ENCODE measurements at regions not wholly inside any gene's neighbourhood (a gene's known extent, or its start where the extent isn't known, plus 50 kb on each side); places are given as distances from the start of the nearest gene placed in this dataset.

DNA sequence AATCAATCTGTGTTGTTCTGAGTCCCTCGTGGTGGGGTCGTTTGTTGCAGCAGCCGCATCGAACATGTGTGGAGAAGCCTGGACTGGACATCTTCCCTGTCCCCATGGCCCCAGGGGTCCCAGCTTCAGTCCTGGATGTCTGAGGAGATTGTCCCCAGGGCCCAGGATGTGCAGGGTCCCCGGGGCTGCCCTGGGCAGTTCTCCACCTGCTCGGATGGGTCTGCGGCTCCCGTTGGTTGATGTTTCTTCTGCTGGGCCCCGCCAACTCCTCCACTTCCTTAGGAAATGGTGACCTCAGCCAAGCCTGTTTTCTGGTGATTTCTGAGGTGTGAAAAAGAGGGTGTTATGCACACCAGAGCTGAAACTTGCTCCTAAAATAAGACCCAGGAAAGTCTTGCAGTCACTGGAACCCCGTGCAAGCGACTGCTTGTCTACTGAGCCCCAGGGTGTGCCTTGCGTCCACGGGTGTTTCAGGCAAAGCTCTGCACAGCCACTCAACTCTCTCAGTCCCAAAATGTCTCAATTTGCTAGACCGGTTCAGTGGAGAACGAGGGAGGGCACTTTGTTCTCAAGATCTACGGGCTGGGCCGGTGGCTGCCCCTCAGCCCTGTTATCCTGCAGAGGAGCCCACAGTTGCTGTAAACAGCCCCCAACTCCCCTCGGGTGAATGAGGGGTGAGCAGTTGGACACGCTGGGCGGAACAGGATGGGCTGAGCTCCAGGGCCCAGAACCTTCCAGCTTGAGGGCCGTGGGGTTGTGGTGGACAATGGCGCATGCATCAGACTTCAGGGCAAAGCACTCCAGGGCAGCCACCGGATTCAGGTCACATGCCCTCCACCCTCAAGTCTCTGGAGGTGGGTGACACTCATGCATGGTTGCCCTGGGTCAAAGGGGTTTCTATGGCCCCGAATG, 66.7 kb upstream of the OLFM1 start:
- ChIA-PET POLR2A (no interaction called here), CTCF (no interaction called here)
- DNase-seq (ENCODE audit: low read depth): no peak
- Histone ChIP-seq H3K36me3 (ENCODE audit: control insufficient read depth, insufficient read depth, low read length) (no peaks in the 10 kb centered on the region), H3K4me3 (ENCODE audit: low read depth, low read length) (no peak overlapping the region), H3K27me3 (ENCODE audit: control insufficient read depth, insufficient read depth, low read length) (no peaks in the 10 kb centered on the region)
- TF ChIP-seq, protein P1, sequence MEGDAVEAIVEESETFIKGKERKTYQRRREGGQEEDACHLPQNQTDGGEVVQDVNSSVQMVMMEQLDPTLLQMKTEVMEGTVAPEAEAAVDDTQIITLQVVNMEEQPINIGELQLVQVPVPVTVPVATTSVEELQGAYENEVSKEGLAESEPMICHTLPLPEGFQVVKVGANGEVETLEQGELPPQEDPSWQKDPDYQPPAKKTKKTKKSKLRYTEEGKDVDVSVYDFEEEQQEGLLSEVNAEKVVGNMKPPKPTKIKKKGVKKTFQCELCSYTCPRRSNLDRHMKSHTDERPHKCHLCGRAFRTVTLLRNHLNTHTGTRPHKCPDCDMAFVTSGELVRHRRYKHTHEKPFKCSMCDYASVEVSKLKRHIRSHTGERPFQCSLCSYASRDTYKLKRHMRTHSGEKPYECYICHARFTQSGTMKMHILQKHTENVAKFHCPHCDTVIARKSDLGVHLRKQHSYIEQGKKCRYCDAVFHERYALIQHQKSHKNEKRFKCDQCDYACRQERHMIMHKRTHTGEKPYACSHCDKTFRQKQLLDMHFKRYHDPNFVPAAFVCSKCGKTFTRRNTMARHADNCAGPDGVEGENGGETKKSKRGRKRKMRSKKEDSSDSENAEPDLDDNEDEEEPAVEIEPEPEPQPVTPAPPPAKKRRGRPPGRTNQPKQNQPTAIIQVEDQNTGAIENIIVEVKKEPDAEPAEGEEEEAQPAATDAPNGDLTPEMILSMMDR (IDR thresholded peaks at IDR 0.05; ENCODE audit: insufficient read depth, low read depth, low read length): no peak

DNA sequence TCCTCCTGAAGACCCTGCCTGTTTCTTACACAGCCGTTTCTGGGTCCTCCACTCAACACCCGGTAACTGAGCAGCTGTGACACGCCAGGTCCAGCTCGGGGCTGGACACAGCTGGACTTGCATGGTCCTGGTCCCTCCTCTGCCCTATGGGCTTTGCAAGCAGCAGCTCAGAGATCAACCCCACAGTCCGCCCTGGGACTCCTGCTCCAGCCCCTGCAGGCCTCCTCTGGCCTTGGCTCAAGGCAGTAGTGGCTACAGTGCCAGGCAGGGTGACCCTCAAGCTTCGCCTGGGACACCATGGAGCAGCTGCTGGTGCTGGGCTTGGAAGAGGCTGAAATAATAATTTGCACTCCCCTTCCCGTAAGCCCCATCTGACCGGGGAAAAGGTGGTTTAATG, 66.1 kb upstream of the OLFM1 start:
- TF ChIP-seq, protein P1 (IDR thresholded peaks at IDR 0.05; ENCODE audit: insufficient read depth, low read depth, low read length): no peak
- Histone ChIP-seq H3K36me3 (ENCODE audit: control insufficient read depth, insufficient read depth, low read length) (no peaks in the 10 kb centered on the region), H3K27me3 (ENCODE audit: control insufficient read depth, insufficient read depth, low read length) (no peaks in the 10 kb centered on the region), H3K4me3 (ENCODE audit: low read depth, low read length) (no peak overlapping the region)
- DNase-seq (ENCODE audit: low read depth): no peak
- ChIA-PET CTCF (no interaction called here), POLR2A (no interaction called here)

DNA sequence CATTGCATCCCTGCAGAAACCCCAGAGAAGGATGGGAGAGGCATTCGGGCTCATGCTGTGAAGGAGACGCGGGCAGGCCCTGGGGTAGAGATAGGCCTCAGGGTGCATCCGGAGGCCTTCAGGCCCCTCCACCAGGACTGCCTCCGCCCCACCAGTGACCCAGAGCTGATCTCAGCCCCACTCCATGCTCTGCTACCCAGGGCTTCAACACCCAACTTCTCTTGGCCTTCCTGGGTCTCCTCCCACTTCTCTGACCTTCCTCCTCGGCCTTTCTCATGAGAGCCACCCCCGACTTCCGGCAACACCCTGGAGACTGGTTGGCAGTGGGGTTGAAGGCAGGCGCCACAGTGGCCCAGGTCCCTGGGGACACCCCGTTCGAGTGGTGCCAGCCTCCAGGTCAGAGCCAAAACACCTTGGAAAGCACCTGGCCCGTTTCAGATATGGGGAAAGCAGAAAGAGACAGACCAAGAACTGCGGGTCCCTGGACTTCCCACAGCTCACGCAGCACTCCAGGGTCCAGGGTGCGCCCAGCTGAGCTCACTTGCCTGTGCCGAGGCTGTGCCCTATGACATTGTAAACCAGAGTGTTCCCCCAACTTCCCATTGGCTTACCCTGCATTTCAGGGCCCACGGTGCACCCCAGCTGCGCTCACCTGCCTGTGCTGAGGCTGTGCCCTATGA, 65.1 kb upstream of the OLFM1 start:
- Histone ChIP-seq H3K36me3 (ENCODE audit: control insufficient read depth, insufficient read depth, low read length) (no peaks in the 10 kb centered on the region), H3K27me3 (ENCODE audit: control insufficient read depth, insufficient read depth, low read length) (no peaks in the 10 kb centered on the region), H3K4me3 (ENCODE audit: low read depth, low read length) (no peak overlapping the region)
- TF ChIP-seq, protein P1 (IDR thresholded peaks at IDR 0.05; ENCODE audit: insufficient read depth, low read depth, low read length): no peak
- POLR2A ChIA-PET: no interaction called here
- no peak for DNase-seq (ENCODE audit: low read depth)
- CTCF ChIA-PET: no interaction called here

DNA sequence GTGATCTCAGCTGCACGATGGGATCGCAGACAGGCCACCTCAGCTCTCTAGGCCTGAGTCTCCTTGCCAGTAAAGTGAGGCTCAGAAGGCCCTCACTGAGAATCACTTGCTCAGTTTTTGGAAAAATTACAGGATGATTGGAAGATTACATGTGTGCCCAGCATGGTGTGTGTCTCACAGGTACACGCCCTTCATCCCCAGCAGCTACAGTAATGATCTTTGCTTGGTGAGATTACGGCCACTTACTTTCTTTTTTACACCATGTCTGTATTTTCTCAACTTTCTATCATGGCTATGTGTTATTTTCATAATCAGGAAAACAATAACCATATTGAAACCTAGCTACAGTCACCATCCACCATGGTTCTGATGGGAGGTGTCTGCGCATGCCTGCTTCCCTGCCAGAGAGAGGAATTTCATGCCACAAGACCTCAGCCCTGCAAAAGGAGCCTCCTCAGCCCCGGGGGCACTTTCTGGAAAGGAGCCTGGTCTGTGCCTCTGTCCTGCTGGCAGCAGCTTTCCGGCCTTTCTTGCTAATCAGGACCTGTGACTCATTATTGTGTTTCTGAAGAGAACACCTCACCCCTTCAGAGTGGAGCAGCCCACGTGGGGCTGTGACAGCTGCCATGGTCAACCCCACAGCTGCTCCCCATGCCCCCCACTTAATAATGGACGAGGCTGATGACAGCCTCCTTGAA, 64.2 kb upstream of the OLFM1 start:
- no peaks in the 10 kb centered on the region for H3K27me3 ChIP-seq (ENCODE audit: control insufficient read depth, insufficient read depth, low read length)
- H3K4me3 ChIP-seq (ENCODE audit: low read depth, low read length): no peak overlapping the region
- ChIA-PET POLR2A (no interaction called here), CTCF (no interaction called here)
- TF ChIP-seq, protein P1 (IDR thresholded peaks at IDR 0.05; ENCODE audit: insufficient read depth, low read depth, low read length): no peak
- DNase-seq (ENCODE audit: low read depth): no peak
- H3K36me3 ChIP-seq (ENCODE audit: control insufficient read depth, insufficient read depth, low read length): no peaks in the 10 kb centered on the region

DNA sequence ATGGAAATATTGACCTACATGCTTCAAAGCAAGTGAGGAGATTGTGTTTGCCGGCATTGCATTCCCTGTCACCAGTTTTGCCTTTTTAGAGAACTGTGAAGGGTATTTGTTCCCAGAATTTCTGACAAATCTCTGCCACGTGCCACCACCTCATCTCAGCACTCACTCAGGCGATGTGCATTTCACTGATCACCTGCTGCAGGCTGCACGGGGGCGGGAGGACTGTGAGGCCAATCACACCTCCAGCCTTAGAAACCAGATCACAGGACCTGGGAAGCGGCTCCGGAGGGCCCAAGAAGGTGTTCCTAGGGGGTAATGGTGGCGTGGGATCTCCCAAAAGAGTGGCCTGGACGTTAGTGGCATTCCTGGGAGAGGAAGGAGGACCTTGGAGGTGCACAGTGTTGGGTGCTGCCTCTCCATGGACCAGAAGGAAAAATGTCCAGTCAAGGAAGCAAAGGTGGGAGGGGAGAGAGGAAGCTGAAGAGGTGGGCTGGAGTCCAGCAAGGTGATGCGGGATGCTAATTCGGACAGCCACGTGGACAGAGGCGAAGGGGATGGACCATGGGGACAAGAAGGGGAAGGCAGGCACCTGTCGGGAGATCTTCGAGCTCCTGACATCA, 63.6 kb upstream of the OLFM1 start:
- ChIA-PET CTCF (no interaction called here), POLR2A (no interaction called here)
- TF ChIP-seq, protein P1 (IDR thresholded peaks at IDR 0.05; ENCODE audit: insufficient read depth, low read depth, low read length): no peak
- no peak for DNase-seq (ENCODE audit: low read depth)
- no peaks in the 10 kb centered on the region for H3K36me3 ChIP-seq (ENCODE audit: control insufficient read depth, insufficient read depth, low read length)
- H3K27me3 ChIP-seq (ENCODE audit: control insufficient read depth, insufficient read depth, low read length): no peaks in the 10 kb centered on the region
- H3K4me3 ChIP-seq (ENCODE audit: low read depth, low read length): no peak overlapping the region
